Thyroid gland (tissue), 4 donors: ENCODE measurements at regions not wholly inside any gene's neighbourhood (a gene's known extent, or its start where the extent isn't known, plus 50 kb on each side); places are given as distances from the start of the nearest gene placed in this dataset.

Experiments used
- CTCF ChIP-seq, 6 experiments: fragments of 200-600 bp in 3 of 6; fragments of 450-650 bp in 3 of 6; sonication (generic) in 3 of 6; IDR thresholded peaks; one replicate each; pipeline ENCODE4 v1.5.1; 2016 to 2019; ENCODE audit warnings: antibody characterized with exemption in 6 of 6, mild to moderate bottlenecking in 2 of 6, inconsistent platforms in 1 of 6, moderate library complexity in 1 of 6
- POLR2A ChIP-seq, 2 donors: fragments of 450-650 bp; IDR thresholded peaks; one replicate each; pipeline ENCODE4 v1.6.1; 2017; ENCODE audit warnings: antibody characterized with exemption in 2 of 2, mild to moderate bottlenecking in 2 of 2, moderate library complexity in 1 of 2

- TF ChIP-seq POLR2A (IDR thresholded peaks at IDR 0.05) (no peak), CTCF (IDR thresholded peaks at IDR 0.05) (no peak)
Observed at GRCh38 chr9:126219166-126219565, 107.5 kb upstream of the MVB12B start.
